Activated T-helper 17 cell treated with anti-CD3 and anti-CD28 coated beads, Interleukin-2, amount 50 U/mL, for 72 hours (primary cell): ENCODE measurements at regions not wholly inside any gene's neighbourhood (a gene's known extent, or its start where the extent isn't known, plus 50 kb on each side); places are given as distances from the start of the nearest gene placed in this dataset.
"Not testable (repeated sequence)": the region's sequence is repeated elsewhere in the genome, so short reads cannot be mapped to it uniquely, and the experiment has no call there.

Experiments
- ATAC-seq: fragments of 150-1000 bp; cut with Tn5 transposase; replicated peaks from 2 replicates; pipeline ENCODE4 v1.10.0; 2021; ENCODE audit warnings: mild to moderate bottlenecking, moderate library complexity
- H3K27ac Mint-ChIP-seq: one replicate; pipeline ENCODE4 v1.8.0; 2022; ENCODE audit warnings: mixed read lengths
- H3K27me3 Mint-ChIP-seq: one replicate; pipeline ENCODE4 v1.8.0; 2022; ENCODE audit warnings: mixed read lengths
- H3K36me3 Mint-ChIP-seq: one replicate; pipeline ENCODE4 v1.8.0; 2022; ENCODE audit warnings: low read depth, mild to moderate bottlenecking, mixed read lengths
- H3K4me1 Mint-ChIP-seq: one replicate; pipeline ENCODE4 v1.8.0; 2022; ENCODE audit warnings: mixed read lengths
- H3K4me3 Mint-ChIP-seq: one replicate; pipeline ENCODE4 v1.8.0; 2022; ENCODE audit warnings: mild to moderate bottlenecking, mixed read lengths
- H3K9me3 Mint-ChIP-seq: one replicate; pipeline ENCODE4 v1.8.0; 2022; ENCODE audit warnings: mixed read lengths

GRCh38 chr6:140276719-140277118, 902.3 kb upstream of the CITED2 start:
- ATAC-seq: no peak
- Mint-ChIP-seq H3K27me3 (peaks cover 7% of the 10 kb centered on the region), H3K27ac (no peak overlapping the region), H3K9me3 (no peaks in the 10 kb centered on the region), H3K4me1 (no peaks in the 10 kb centered on the region), H3K36me3 (no peaks in the 10 kb centered on the region), H3K4me3 (no peak overlapping the region)

GRCh38 chr6:140276133-140276532, 901.7 kb upstream of the CITED2 start:
- no peaks in the 10 kb centered on the region for H3K36me3 Mint-ChIP-seq
- no peaks in the 10 kb centered on the region for H3K9me3 Mint-ChIP-seq
- no peak overlapping the region for H3K4me3 Mint-ChIP-seq
- no peak for ATAC-seq
- peaks cover 7% of the 10 kb centered on the region for H3K27me3 Mint-ChIP-seq
- H3K27ac Mint-ChIP-seq: no peak overlapping the region
- no peaks in the 10 kb centered on the region for H3K4me1 Mint-ChIP-seq

- Mint-ChIP-seq H3K9me3 (no peaks in the 10 kb centered on the region), H3K27me3 (peaks cover 7% of the 10 kb centered on the region), H3K4me1 (no peaks in the 10 kb centered on the region), H3K36me3 (no peaks in the 10 kb centered on the region), H3K4me3 (no peak overlapping the region), H3K27ac (no peak overlapping the region)
- no peak for ATAC-seq
Measured at GRCh38 chr6:140275725-140276124, 901.3 kb upstream of the CITED2 start.

GRCh38 chr6:140274548-140274947, 900.1 kb upstream of the CITED2 start:
- Mint-ChIP-seq H3K36me3 (no peaks in the 10 kb centered on the region), H3K27ac (no peak overlapping the region), H3K27me3 (peaks cover 7% of the 10 kb centered on the region), H3K4me3 (no peak overlapping the region), H3K9me3 (no peaks in the 10 kb centered on the region), H3K4me1 (no peaks in the 10 kb centered on the region)
- ATAC-seq: no peak

- ATAC-seq: no peak
- peaks cover 7% of the 10 kb centered on the region for H3K27me3 Mint-ChIP-seq
- no peaks in the 10 kb centered on the region for H3K4me1 Mint-ChIP-seq
- no peaks in the 10 kb centered on the region for H3K9me3 Mint-ChIP-seq
- H3K4me3 Mint-ChIP-seq: no peak overlapping the region
- no peaks in the 10 kb centered on the region for H3K36me3 Mint-ChIP-seq
- H3K27ac Mint-ChIP-seq: no peak overlapping the region
Measured at GRCh38 chr6:140271759-140272377, 897.4 kb upstream of the CITED2 start.

- Mint-ChIP-seq H3K4me3 (no peak overlapping the region), H3K9me3 (no peaks in the 10 kb centered on the region), H3K36me3 (no peaks in the 10 kb centered on the region), H3K27ac (no peak overlapping the region), H3K27me3 (peaks cover 4% of the 10 kb centered on the region), H3K4me1 (no peaks in the 10 kb centered on the region)
- ATAC-seq: no peak
Measured at GRCh38 chr6:140269591-140270165, 895.2 kb upstream of the CITED2 start.

GRCh38 chr6:140264431-140264830, 890.0 kb upstream of the CITED2 start:
- H3K9me3 Mint-ChIP-seq: no peaks in the 10 kb centered on the region
- no peak overlapping the region for H3K4me3 Mint-ChIP-seq
- no peaks in the 10 kb centered on the region for H3K4me1 Mint-ChIP-seq
- H3K27ac Mint-ChIP-seq: no peak overlapping the region
- H3K36me3 Mint-ChIP-seq: no peaks in the 10 kb centered on the region
- ATAC-seq: no peak
- no peaks in the 10 kb centered on the region for H3K27me3 Mint-ChIP-seq

- not testable (repeated sequence) for H3K27me3 Mint-ChIP-seq, H3K4me1 Mint-ChIP-seq, ATAC-seq, H3K27ac Mint-ChIP-seq, H3K4me3 Mint-ChIP-seq, H3K36me3 Mint-ChIP-seq, H3K9me3 Mint-ChIP-seq
Measured at GRCh38 chr6:140258302-140258701, 883.9 kb upstream of the CITED2 start.

- ATAC-seq: no peak
- H3K36me3 Mint-ChIP-seq: no peaks in the 10 kb centered on the region
- H3K9me3 Mint-ChIP-seq: no peaks in the 10 kb centered on the region
- no peak overlapping the region for H3K27ac Mint-ChIP-seq
- peaks cover 3% of the 10 kb centered on the region for H3K27me3 Mint-ChIP-seq
- H3K4me3 Mint-ChIP-seq: no peak overlapping the region
- H3K4me1 Mint-ChIP-seq: no peaks in the 10 kb centered on the region
Measured at GRCh38 chr6:140256248-140256647, 881.8 kb upstream of the CITED2 start.

- Mint-ChIP-seq H3K27ac (no peak overlapping the region), H3K36me3 (no peaks in the 10 kb centered on the region)
- no peak for ATAC-seq
Measured at GRCh38 chr6:140253096-140253495, 878.6 kb upstream of the CITED2 start.

GRCh38 chr6:140252099-140252498, 877.7 kb upstream of the CITED2 start:
- H3K9me3 Mint-ChIP-seq: no peaks in the 10 kb centered on the region
- H3K4me3 Mint-ChIP-seq: no peak overlapping the region
- no peak overlapping the region for H3K27ac Mint-ChIP-seq
- no peaks in the 10 kb centered on the region for H3K36me3 Mint-ChIP-seq
- no peaks in the 10 kb centered on the region for H3K4me1 Mint-ChIP-seq
- H3K27me3 Mint-ChIP-seq: peaks cover 9% of the 10 kb centered on the region
- ATAC-seq: no peak

More at GRCh38 chr6:140253096-140253495, 878.6 kb upstream of the CITED2 start:
- peaks cover 9% of the 10 kb centered on the region for H3K27me3 Mint-ChIP-seq
- no peaks in the 10 kb centered on the region for H3K9me3 Mint-ChIP-seq
- no peak overlapping the region for H3K4me3 Mint-ChIP-seq
- no peaks in the 10 kb centered on the region for H3K4me1 Mint-ChIP-seq

- Mint-ChIP-seq H3K27me3 (peaks cover 7% of the 10 kb centered on the region), H3K4me1 (no peaks in the 10 kb centered on the region), H3K36me3 (no peaks in the 10 kb centered on the region), H3K9me3 (no peaks in the 10 kb centered on the region), H3K27ac (no peak overlapping the region), H3K4me3 (no peak overlapping the region)
- no peak for ATAC-seq
Measured at GRCh38 chr6:140245296-140246040, 871.0 kb upstream of the CITED2 start.

GRCh38 chr6:140237251-140237650, 862.8 kb upstream of the CITED2 start:
- peaks cover 5% of the 10 kb centered on the region for H3K9me3 Mint-ChIP-seq
- no peak overlapping the region for H3K27ac Mint-ChIP-seq
- H3K36me3 Mint-ChIP-seq: no peaks in the 10 kb centered on the region
- H3K4me3 Mint-ChIP-seq: no peak overlapping the region
- no peaks in the 10 kb centered on the region for H3K4me1 Mint-ChIP-seq
- peaks cover 3% of the 10 kb centered on the region for H3K27me3 Mint-ChIP-seq
- ATAC-seq: no peak

GRCh38 chr6:140236732-140237131, 862.3 kb upstream of the CITED2 start:
- no peak overlapping the region for H3K4me3 Mint-ChIP-seq
- peaks cover 8% of the 10 kb centered on the region for H3K9me3 Mint-ChIP-seq
- no peaks in the 10 kb centered on the region for H3K36me3 Mint-ChIP-seq
- ATAC-seq: no peak
- H3K27ac Mint-ChIP-seq: no peak overlapping the region
- peaks cover 3% of the 10 kb centered on the region for H3K27me3 Mint-ChIP-seq
- no peaks in the 10 kb centered on the region for H3K4me1 Mint-ChIP-seq

GRCh38 chr6:140230282-140230681, 855.8 kb upstream of the CITED2 start:
- Mint-ChIP-seq H3K27me3 (peaks cover 9% of the 10 kb centered on the region), H3K27ac (no peak overlapping the region), H3K4me1 (no peaks in the 10 kb centered on the region), H3K4me3 (no peak overlapping the region), H3K9me3 (peaks cover 18% of the 10 kb centered on the region), H3K36me3 (no peaks in the 10 kb centered on the region)
- ATAC-seq: no peak
